ENCODE measurements at regions not wholly inside any gene's neighbourhood (a gene's known extent, or its start where the extent isn't known, plus 50 kb on each side); places are given as distances from the start of the nearest gene placed in this dataset.

DNA sequence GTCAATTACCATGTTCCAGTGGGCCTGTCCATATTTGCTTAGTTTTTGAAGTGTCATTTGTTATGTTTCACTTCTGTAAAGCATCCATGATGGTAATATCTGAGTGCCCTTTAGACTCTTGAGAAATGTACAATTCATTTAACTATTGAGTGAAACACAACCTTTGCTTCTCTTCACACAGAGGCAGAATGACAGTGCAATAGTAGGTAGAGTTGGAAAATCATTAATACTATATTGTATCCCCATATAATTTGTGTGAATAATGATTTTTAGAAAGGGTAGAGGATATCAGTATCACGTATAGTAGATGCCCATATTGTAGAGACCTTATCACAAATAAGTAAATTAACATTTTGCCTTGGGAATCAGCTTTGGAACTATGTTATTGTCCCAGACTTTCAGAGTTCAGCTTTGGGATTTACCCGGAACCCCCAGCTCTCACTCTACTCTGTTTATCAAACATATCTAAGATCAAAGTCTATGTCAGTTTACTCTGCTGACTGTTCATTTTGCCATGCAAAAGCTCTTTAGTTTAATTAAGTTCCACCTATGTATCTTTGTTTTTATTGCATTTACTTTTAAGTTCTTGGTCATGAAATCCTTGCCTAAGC, 172.7 kb upstream of the NOL4 start:
- no peaks in the 10 kb centered on the region for H3K9me3 Mint-ChIP-seq
- H2AFZ ChIP-seq, result no peak overlapping the region

DNA sequence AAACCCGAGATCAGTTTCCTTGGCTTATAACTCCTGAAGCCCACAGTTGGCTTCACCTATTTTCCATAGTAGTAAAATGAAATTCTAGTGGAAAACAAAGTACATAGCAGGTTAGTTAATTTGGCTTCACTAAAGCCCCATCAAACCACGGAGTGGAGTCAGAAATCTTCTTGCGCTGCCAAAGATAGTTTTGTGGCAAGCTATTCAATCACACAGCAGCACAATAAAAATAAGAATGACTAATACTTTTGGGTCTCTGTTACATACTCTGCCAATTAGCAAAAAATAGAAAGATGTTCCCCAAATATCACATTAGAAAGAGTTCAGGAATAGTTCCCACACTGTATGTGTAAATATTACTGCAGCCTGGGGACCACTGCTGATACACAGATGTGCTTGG, 175.2 kb upstream of the NOL4 start:
- H3K79me2 ChIP-seq (replicated peaks; ENCODE audit: insufficient read depth), result no peaks in the 10 kb centered on the region
- H3K4me3 ChIP-seq, result no peak overlapping the region
- Mint-ChIP-seq H3K27me3 (ENCODE audit: insufficient read depth, low read depth, poor library complexity) (peaks cover 4% of the 10 kb centered on the region), H3K4me1 (no peaks in the 10 kb centered on the region; the same call in 2 of the 3 replicates), H3K27ac (no peak overlapping the region), H3K9me3 (no peaks in the 10 kb centered on the region), H3K36me3 (ENCODE audit: low read depth) (no peaks in the 10 kb centered on the region), H3K4me3 (no peak overlapping the region)
- no peak overlapping the region for H3K27ac ChIP-seq (ENCODE audit: low read depth)
- H3F3A ChIP-seq (replicated peaks; ENCODE audit: low read depth), result no peaks in the 10 kb centered on the region
- H3K4me2 ChIP-seq, result no peak overlapping the region
- DNase-seq (ENCODE audit: low spot score), result no peak
- TF ChIP-seq EZH2phosphoT487 (IDR thresholded peaks at IDR 0.05; ENCODE audit: unreplicated experiment) (no peak), STAT1 (IDR thresholded peaks at IDR 0.05; ENCODE audit: unreplicated experiment) (no peak), POLR2AphosphoS5 (IDR thresholded peaks at IDR 0.05; ENCODE audit: low read depth) (no peak), JUNB (IDR thresholded peaks at IDR 0.05; ENCODE audit: unreplicated experiment) (no peak), EZH2 (IDR thresholded peaks at IDR 0.05; ENCODE audit: low read depth, unreplicated experiment) (no peak), NANOG (IDR thresholded peaks at IDR 0.05; ENCODE audit: borderline replicate concordance) (no peak), ZNF114 (CRISPR knock-in tag; IDR thresholded peaks at IDR 0.05) (no peak), CREB1 (CRISPR knock-in tag; IDR thresholded peaks at IDR 0.05; ENCODE audit: low read depth) (no peak)
- TF ChIP-seq, protein P1, sequence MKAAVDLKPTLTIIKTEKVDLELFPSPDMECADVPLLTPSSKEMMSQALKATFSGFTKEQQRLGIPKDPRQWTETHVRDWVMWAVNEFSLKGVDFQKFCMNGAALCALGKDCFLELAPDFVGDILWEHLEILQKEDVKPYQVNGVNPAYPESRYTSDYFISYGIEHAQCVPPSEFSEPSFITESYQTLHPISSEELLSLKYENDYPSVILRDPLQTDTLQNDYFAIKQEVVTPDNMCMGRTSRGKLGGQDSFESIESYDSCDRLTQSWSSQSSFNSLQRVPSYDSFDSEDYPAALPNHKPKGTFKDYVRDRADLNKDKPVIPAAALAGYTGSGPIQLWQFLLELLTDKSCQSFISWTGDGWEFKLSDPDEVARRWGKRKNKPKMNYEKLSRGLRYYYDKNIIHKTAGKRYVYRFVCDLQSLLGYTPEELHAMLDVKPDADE (IDR thresholded peaks at IDR 0.05), result no peak
- TF ChIP-seq, protein P2, sequence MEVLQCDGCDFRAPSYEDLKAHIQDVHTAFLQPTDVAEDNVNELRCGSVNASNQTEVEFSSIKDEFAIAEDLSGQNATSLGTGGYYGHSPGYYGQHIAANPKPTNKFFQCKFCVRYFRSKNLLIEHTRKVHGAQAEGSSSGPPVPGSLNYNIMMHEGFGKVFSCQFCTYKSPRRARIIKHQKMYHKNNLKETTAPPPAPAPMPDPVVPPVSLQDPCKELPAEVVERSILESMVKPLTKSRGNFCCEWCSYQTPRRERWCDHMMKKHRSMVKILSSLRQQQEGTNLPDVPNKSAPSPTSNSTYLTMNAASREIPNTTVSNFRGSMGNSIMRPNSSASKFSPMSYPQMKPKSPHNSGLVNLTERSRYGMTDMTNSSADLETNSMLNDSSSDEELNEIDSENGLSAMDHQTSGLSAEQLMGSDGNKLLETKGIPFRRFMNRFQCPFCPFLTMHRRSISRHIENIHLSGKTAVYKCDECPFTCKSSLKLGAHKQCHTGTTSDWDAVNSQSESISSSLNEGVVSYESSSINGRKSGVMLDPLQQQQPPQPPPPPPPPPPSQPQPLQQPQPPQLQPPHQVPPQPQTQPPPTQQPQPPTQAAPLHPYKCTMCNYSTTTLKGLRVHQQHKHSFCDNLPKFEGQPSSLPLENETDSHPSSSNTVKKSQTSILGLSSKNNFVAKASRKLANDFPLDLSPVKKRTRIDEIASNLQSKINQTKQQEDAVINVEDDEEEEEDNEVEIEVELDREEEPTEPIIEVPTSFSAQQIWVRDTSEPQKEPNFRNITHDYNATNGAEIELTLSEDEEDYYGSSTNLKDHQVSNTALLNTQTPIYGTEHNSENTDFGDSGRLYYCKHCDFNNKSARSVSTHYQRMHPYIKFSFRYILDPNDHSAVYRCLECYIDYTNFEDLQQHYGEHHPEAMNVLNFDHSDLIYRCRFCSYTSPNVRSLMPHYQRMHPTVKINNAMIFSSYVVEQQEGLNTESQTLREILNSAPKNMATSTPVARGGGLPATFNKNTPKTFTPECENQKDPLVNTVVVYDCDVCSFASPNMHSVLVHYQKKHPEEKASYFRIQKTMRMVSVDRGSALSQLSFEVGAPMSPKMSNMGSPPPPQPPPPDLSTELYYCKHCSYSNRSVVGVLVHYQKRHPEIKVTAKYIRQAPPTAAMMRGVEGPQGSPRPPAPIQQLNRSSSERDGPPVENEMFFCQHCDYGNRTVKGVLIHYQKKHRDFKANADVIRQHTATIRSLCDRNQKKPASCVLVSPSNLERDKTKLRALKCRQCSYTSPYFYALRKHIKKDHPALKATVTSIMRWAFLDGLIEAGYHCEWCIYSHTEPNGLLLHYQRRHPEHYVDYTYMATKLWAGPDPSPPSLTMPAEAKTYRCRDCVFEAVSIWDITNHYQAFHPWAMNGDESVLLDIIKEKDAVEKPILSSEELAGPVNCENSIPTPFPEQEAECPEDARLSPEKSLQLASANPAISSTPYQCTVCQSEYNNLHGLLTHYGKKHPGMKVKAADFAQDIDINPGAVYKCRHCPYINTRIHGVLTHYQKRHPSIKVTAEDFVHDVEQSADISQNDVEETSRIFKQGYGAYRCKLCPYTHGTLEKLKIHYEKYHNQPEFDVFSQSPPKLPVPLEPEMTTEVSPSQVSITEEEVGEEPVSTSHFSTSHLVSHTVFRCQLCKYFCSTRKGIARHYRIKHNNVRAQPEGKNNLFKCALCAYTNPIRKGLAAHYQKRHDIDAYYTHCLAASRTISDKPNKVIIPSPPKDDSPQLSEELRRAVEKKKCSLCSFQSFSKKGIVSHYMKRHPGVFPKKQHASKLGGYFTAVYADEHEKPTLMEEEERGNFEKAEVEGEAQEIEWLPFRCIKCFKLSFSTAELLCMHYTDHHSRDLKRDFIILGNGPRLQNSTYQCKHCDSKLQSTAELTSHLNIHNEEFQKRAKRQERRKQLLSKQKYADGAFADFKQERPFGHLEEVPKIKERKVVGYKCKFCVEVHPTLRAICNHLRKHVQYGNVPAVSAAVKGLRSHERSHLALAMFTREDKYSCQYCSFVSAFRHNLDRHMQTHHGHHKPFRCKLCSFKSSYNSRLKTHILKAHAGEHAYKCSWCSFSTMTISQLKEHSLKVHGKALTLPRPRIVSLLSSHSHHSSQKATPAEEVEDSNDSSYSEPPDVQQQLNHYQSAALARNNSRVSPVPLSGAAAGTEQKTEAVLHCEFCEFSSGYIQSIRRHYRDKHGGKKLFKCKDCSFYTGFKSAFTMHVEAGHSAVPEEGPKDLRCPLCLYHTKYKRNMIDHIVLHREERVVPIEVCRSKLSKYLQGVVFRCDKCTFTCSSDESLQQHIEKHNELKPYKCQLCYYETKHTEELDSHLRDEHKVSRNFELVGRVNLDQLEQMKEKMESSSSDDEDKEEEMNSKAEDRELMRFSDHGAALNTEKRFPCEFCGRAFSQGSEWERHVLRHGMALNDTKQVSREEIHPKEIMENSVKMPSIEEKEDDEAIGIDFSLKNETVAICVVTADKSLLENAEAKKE (CRISPR knock-in tag; IDR thresholded peaks at IDR 0.05), result no peak
- no peaks in the 10 kb centered on the region for H4K20me1 ChIP-seq (replicated peaks; ENCODE audit: insufficient read depth)
- no peaks in the 10 kb centered on the region for H3K36me3 ChIP-seq (ENCODE audit: insufficient read depth)
- no peak for ATAC-seq
- 0 out of 2 replicates have a peak, but pooled peaks cover 5% of the 10 kb centered on the region for H3K9me2 ChIP-seq (ENCODE audit: insufficient read depth)
- H2AFZ ChIP-seq, result 0 out of 2 replicates have a peak overlapping the region, but pooled peaks have one; percentile 54
- no peaks in the 10 kb centered on the region for H3K27me3 ChIP-seq (ENCODE audit: insufficient read depth)
- H3K4me1 ChIP-seq (ENCODE audit: insufficient read depth), result no peaks in the 10 kb centered on the region

More for the DNA sequence above, 172.7 kb upstream of the NOL4 start:
- no peaks in the 10 kb centered on the region for H3F3A ChIP-seq (replicated peaks; ENCODE audit: low read depth)
- H3K4me1 ChIP-seq (ENCODE audit: insufficient read depth), result no peaks in the 10 kb centered on the region
- no peak for ATAC-seq
- H3K36me3 Mint-ChIP-seq (ENCODE audit: low read depth), result no peaks in the 10 kb centered on the region
- peaks cover 5% of the 10 kb centered on the region for H3K27me3 Mint-ChIP-seq (ENCODE audit: insufficient read depth, low read depth, poor library complexity)
- H3K4me3 Mint-ChIP-seq, result no peak overlapping the region
- H3K4me3 ChIP-seq, result no peak overlapping the region
- H3K27ac Mint-ChIP-seq, result no peak overlapping the region
- DNase-seq (ENCODE audit: low spot score), result no peak
- H3K27me3 ChIP-seq (ENCODE audit: insufficient read depth), result no peaks in the 10 kb centered on the region
- H3K79me2 ChIP-seq (replicated peaks; ENCODE audit: insufficient read depth), result no peaks in the 10 kb centered on the region
- no peaks in the 10 kb centered on the region for H3K36me3 ChIP-seq (ENCODE audit: insufficient read depth)
- no peak overlapping the region for H3K4me2 ChIP-seq
- no peaks in the 10 kb centered on the region for H4K20me1 ChIP-seq (replicated peaks; ENCODE audit: insufficient read depth)
- H3K4me1 Mint-ChIP-seq, result no peaks in the 10 kb centered on the region
- H3K9me2 ChIP-seq (ENCODE audit: insufficient read depth), result 0 out of 2 replicates have a peak, but pooled peaks cover 5% of the 10 kb centered on the region
- H3K27ac ChIP-seq (ENCODE audit: low read depth), result no peak overlapping the region
- no peak for TF ChIP-seq ZNF114 (CRISPR knock-in tag; IDR thresholded peaks at IDR 0.05)
- TF ChIP-seq EZH2 (IDR thresholded peaks at IDR 0.05; ENCODE audit: low read depth, unreplicated experiment), result no peak

All from GM23338 (cell line).